Dermis blood vessel endothelial cell (primary cell): ENCODE measurements at regions not wholly inside any gene's neighbourhood (a gene's known extent, or its start where the extent isn't known, plus 50 kb on each side); places are given as distances from the start of the nearest gene placed in this dataset.

Experiments used
- DNase-seq: peaks from one replicate; pipeline ENCODE4 v3.0.0; 2010

DNA sequence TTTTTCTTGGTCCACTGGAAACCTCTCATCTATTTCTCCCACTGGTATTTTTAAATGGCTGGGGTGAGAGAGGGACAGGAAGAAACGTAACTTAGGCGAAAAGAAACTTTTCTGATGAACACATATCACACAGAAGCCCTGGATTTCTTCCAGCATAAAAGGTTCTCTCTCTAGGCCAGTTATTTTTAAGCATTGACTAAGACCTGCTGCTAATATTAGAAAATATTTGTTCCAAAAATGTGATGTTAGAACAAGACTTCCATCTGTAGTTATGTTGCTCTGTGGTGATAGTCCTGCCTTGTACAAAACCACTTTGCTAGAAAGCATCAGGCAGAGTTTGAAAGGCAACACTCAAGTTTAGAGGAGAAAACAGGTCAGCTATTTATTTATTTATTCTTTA lies 537.7 kb downstream of the MCTP2 start:
- no peak for DNase-seq

GRCh38 chr15:94770199-94770598 lies 538.8 kb downstream of the MCTP2 start:
- DNase-seq: no peak

- DNase-seq: no peak
Measured at GRCh38 chr15:94777037-94777436, 545.7 kb downstream of the MCTP2 start.

- no peak for DNase-seq
Measured at GRCh38 chr15:94778840-94779239, 547.5 kb downstream of the MCTP2 start.

DNA sequence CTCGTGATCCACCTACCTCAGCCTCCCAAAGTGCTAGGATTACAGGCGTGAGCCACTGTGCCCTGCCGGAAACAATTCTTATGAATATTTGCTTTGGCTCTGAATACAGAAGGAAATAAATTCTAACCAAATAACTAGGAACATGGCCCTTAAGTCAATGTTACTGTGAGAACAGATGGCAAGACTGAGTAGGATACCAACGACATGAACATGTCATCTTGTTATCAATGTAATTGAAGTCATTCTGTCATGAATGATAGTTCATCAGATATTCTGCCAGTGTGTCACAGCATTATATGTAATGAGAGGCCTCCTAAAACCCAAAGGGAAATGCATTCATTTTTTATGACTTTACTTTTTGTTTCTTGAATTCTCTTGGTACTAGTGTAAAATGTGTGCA lies 548.8 kb downstream of the MCTP2 start:
- DNase-seq: no peak

GRCh38 chr15:94785091-94785490 lies 553.7 kb downstream of the MCTP2 start:
- DNase-seq: no peak

- DNase-seq: peak; percentile 39
Measured at GRCh38 chr15:94791008-94791407, 559.6 kb downstream of the MCTP2 start.

- no peak for DNase-seq
Measured at GRCh38 chr15:94791510-94791909, 560.1 kb downstream of the MCTP2 start.

DNA sequence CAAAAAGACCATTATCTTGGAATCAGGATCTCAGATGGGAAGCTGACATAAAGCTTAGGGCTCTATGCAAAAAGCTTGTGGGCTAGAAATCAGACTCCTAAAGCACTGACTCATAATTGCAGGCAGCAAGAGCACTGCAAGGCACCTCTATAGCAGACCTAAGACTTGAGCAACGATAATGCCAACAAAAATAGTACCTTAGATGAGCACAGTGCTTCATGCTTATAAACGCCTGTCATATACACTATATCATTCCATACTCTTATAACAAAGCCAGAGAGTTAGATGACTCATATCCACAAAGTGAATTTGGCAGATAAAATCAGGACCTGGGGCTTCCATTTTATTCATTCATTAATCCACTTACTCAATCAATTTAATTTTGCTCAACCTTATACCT lies 560.8 kb downstream of the MCTP2 start:
- peak; percentile 34 for DNase-seq

- DNase-seq: no peak
Measured at GRCh38 chr15:94793207-94793606, 561.8 kb downstream of the MCTP2 start.

DNA sequence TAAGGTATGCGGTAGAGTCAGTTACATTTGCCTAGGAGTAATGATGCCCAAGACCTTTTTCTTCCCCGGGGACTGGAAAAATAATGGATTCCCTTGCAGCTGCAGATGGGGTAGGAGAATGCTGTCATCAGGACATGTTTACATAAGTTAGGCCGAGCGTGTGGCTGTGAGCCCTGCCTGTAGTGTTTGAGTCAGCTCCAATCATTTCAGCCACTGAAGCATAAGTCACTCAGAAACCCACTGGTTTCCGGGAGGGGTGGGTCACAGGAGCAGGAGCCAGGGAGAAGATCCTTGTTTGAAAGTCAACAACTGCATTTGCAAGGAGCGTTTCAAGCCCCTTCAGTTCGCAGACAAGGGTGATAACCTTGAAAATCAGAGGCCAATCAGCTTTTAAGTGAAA lies 562.3 kb downstream of the MCTP2 start:
- DNase-seq: peak; percentile 6

GRCh38 chr15:94804613-94805012 lies 573.3 kb downstream of the MCTP2 start:
- no peak for DNase-seq

- no peak for DNase-seq
Measured at GRCh38 chr15:94815110-94815731, 583.9 kb downstream of the MCTP2 start.

- DNase-seq: no peak
Measured at GRCh38 chr15:94815914-94816313, 584.6 kb downstream of the MCTP2 start.

GRCh38 chr15:94829887-94830884 lies 598.8 kb downstream of the MCTP2 start:
- DNase-seq: no peak

DNA sequence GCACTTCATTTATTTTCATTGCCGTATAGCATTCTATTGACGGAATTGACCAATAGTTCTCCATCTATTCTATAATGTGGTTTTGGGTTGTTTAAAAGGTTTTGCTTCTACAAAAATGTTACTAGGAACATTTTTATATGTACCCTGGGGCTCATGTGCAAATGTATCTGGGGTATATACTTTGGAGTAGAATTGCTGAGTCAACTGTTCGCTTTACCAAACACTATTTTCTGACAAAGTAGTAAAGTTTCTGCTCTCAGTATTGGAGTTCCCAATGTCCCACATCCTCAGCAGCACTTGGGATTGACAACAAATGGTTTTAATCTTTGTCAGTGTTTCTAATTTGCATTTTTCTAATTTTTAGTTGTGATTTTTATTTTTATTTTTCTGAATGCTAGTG lies 602.6 kb downstream of the MCTP2 start:
- no peak for DNase-seq

DNA sequence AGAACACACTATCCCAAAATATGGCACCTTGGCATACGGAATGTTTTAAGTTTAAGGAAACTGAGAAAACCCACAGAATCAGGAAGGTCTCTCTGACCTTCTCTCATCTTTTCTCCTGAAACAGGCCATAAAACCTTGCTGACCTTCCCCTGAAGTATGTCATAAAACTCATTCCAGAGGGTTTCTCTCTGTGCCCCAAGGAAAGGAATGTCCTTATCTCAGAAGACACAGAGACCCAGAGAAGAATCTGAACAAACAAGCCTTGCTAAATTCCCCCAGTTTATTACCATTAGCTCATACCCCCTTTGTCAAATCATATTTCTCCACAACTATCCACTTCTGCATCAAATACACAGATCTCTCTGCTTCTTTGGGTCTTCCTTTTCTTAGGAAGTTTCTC lies 603.1 kb downstream of the MCTP2 start:
- DNase-seq: no peak

DNA sequence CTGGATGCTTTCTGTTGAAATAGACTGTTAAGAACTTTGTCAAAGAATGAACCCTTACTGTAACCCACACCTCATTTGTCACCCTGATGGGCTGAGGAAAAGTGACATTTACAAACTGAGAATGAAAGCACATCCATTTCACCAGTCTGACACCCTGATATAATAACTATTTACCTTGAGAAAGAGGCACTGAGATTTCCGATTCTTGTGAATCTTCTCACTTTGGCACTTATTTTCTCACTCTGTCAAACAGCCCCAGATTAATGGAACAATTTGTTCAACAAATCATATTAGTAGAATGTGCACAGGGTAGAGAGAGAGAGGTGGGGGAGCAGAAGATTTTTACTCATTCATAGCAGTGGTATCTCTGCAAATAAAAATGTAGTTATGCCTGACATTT lies 606.9 kb downstream of the MCTP2 start:
- DNase-seq: no peak

GRCh38 chr15:94840794-94841783 lies 609.7 kb downstream of the MCTP2 start:
- peak; percentile 52 for DNase-seq

- no peak for DNase-seq
Measured at GRCh38 chr15:94843060-94843459, 611.7 kb downstream of the MCTP2 start.

- DNase-seq: no peak
Measured at GRCh38 chr15:94844198-94844537, 612.8 kb downstream of the MCTP2 start.

DNA sequence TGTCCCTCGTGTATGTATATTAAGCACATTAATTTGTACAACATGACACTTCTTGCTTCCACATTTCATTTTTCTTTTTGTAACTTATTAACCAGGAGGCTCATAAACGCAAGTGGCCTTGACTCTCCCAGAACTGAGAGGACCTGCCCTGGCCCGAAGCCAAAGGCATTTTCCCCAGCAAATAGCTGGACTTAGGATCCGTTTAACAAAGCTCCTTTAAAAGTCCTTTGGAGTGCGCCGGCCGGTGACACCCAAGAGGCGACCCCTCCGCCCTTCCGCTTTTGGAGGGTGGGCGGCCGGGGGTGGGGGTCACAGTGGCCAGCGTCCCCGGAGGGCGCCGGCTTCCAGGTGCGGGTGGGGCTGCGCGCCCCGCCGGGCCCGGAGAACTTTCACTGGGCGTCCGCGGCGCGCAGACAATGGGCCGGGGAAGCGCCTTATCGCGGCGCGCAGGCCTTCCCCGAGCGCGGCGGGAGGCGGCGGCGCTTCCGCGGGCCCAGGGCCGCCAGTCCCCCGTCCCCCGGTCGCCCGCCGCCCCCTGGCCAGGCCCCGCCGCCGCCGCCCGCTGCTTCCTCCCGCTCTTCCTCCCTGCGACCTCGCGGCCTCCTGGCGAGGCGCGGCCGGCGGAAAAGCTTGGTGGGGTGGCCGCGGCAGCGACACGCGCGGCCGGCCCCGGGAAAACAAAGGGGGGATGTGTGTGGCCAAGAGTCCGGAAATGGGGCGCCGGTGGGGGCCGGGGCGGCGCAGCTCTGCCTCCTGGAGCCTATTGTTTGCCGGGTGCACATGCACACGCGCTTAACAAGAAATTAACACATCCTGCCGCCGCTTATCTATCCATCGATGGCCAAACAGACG lies 613.4 kb downstream of the MCTP2 start:
- DNase-seq: peak; percentile 98
